Muscle of leg (tissue), 3 donors: ENCODE measurements at regions not wholly inside any gene's neighbourhood (a gene's known extent, or its start where the extent isn't known, plus 50 kb on each side); places are given as distances from the start of the nearest gene placed in this dataset.
"Not testable (repeated sequence)": the region's sequence is repeated elsewhere in the genome, so short reads cannot be mapped to it uniquely, and the experiment has no call there.

Experiments
- DNase-seq: peaks from one replicate; pipeline ENCODE4 v3.0.0; 2013
- H3K27ac ChIP-seq: one replicate; pipeline ENCODE4 v1.5.1; 2013; ENCODE audit warnings: mild to moderate bottlenecking, low read length, control low read depth
- H3K27me3 ChIP-seq: one replicate; pipeline ENCODE4 v1.6.1; 2013; ENCODE audit warnings: low read length; ENCODE audit not compliant: control insufficient read depth, insufficient read depth
- H3K36me3 ChIP-seq: one replicate; pipeline ENCODE4 v1.6.1; 2013; ENCODE audit warnings: low read length; ENCODE audit not compliant: control insufficient read depth, insufficient read depth
- H3K4me1 ChIP-seq: one replicate; pipeline ENCODE4 v1.6.1; 2013; ENCODE audit warnings: low read length; ENCODE audit not compliant: control insufficient read depth, insufficient read depth
- H3K4me3 ChIP-seq: one replicate; pipeline ENCODE4 v1.5.1; 2013; ENCODE audit warnings: low read length, control low read depth
- H3K9me3 ChIP-seq: replicated peaks from 2 replicates; pipeline ENCODE4 v1.6.1; 2013; ENCODE audit warnings: low read depth, low read length; ENCODE audit not compliant: control insufficient read depth
- WGBS: methylation state at CpG from one replicate; pipeline ENCODE4 v1.1.5; 2013; ENCODE audit warnings: missing lambda C conversion rate; ENCODE audit not compliant: insufficient coverage; 5-methylcytosine and 5-hydroxymethylcytosine counted together

GRCh38 chr15:57892181-57892580 is 173.3 kb downstream of the ALDH1A2 start:
- Histone ChIP-seq H3K9me3 (no peaks in the 10 kb centered on the region), H3K27me3 (no peaks in the 10 kb centered on the region), H3K36me3 (no peaks in the 10 kb centered on the region), H3K27ac (no peak overlapping the region), H3K4me1 (no peaks in the 10 kb centered on the region), H3K4me3 (no peak overlapping the region)
- DNase-seq, result no peak
- no CpG with 5 or more reads among the region's 1 CpG for WGBS

DNA sequence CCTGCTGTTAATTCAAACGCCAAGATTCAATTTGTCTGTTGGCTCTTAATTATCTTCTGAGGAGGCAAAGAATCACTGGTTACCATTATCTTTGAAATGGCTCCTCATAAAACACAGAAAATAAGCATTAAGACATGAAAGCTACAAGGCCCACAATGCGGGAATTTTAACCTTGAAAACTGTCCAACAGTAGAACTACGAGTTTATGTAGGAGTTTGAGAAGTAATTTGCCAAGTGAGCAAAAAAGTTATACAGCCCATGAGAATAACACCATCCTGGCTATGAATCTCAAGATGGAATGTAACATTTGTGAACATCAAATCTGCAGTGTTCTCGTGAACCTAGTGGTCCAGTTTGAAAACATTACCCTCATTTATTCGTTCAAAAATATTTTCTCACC is 172.5 kb downstream of the ALDH1A2 start:
- Histone ChIP-seq H3K27ac (no peak overlapping the region), H3K36me3 (no peaks in the 10 kb centered on the region), H3K9me3 (no peaks in the 10 kb centered on the region), H3K4me3 (no peak overlapping the region), H3K27me3 (no peaks in the 10 kb centered on the region), H3K4me1 (no peaks in the 10 kb centered on the region)
- no CpG with 5 or more reads among the region's 5 CpGs for WGBS
- no peak for DNase-seq

GRCh38 chr15:57895291-57895690 is 170.2 kb downstream of the ALDH1A2 start:
- no CpG with 5 or more reads among the region's 1 CpG for WGBS

DNA sequence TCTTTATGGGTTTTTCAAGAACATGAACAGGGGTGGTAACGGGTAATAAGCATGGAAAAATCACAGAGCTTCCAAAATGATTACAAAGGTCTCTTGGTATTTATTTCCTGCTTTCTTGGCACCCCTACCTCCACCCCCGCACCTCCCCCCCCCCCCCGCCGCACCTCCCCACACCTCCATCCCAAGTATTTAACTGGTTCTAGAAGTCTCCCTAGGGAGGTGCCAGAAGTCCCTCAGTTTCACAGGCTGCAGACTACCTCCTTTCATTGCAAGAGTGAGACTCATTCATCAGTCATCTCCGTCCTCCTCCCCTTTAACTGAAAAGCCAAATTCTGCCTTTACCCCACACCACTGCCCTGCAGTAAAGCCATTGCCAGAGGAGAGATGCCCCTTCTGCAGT is 169.4 kb downstream of the ALDH1A2 start:
- Histone ChIP-seq H3K27me3 (no peaks in the 10 kb centered on the region), H3K27ac (no peak overlapping the region), H3K9me3 (no peaks in the 10 kb centered on the region), H3K4me1 (no peaks in the 10 kb centered on the region), H3K36me3 (no peaks in the 10 kb centered on the region), H3K4me3 (no peak overlapping the region)
- DNase-seq, result no peak
- 80% methylated on average over 1 of the region's 5 CpGs for WGBS

More at GRCh38 chr15:57895291-57895690, 170.2 kb downstream of the ALDH1A2 start:
- no peak for DNase-seq
- Histone ChIP-seq H3K27ac (no peak overlapping the region), H3K36me3 (no peaks in the 10 kb centered on the region), H3K4me3 (no peak overlapping the region), H3K27me3 (no peaks in the 10 kb centered on the region), H3K9me3 (no peaks in the 10 kb centered on the region), H3K4me1 (no peaks in the 10 kb centered on the region)

DNA sequence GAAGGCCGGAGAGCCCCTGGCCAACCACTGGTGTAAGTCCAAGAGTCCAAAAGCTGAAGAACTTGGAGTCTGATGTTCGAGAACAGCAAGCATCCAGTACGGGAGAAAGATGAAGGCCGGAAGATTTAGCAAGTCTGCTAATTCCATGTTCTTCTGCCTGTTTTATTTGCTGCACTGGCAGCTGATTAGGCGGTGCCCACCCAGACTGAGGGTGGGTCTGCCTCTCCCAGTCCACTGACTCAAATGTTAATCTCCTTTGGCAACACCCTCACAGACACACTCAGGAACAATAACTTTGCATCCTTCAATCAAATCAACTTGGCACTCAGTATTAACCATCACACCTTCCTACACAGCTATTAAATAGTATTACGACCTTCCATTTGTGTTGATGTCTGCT is 168.6 kb downstream of the ALDH1A2 start:
- not testable (repeated sequence) for H3K27ac ChIP-seq, H3K27me3 ChIP-seq, H3K9me3 ChIP-seq, H3K4me1 ChIP-seq, H3K36me3 ChIP-seq, DNase-seq, H3K4me3 ChIP-seq
- 95% methylated on average over 5 of the region's 6 CpGs for WGBS

- Histone ChIP-seq H3K9me3 (no peaks in the 10 kb centered on the region), H3K4me1 (no peaks in the 10 kb centered on the region), H3K36me3 (no peaks in the 10 kb centered on the region), H3K4me3 (no peak overlapping the region), H3K27ac (no peak overlapping the region), H3K27me3 (no peaks in the 10 kb centered on the region)
- WGBS, result 100% methylated on average over 1 of the region's 3 CpGs
- DNase-seq, result no peak
These were observed 167.6 kb downstream of the ALDH1A2 start for GRCh38 chr15:57897870-57898269.

GRCh38 chr15:57902155-57902554 is 163.4 kb downstream of the ALDH1A2 start:
- no peak for DNase-seq
- Histone ChIP-seq H3K27ac (no peak overlapping the region), H3K27me3 (peaks cover 2% of the 10 kb centered on the region), H3K4me1 (no peaks in the 10 kb centered on the region), H3K36me3 (no peaks in the 10 kb centered on the region), H3K4me3 (no peak overlapping the region), H3K9me3 (no peaks in the 10 kb centered on the region)
- no CpG with 5 or more reads among the region's 1 CpG for WGBS
